ENCODE measurements at regions not wholly inside any gene's neighbourhood (a gene's known extent, or its start where the extent isn't known, plus 50 kb on each side); places are given as distances from the start of the nearest gene placed in this dataset.

GRCh38 chr11:105344938-105345337 lies 205.4 kb upstream of the CARD18 start:
- TF ChIP-seq CTCF (conservative IDR thresholded peaks at IDR 0.05; ENCODE audit: low read depth, low read length): no peak
- TF ChIP-seq EZH2phosphoT487 (IDR thresholded peaks at IDR 0.05; ENCODE audit: borderline replicate concordance, low read length): no peak
- no peak for TF ChIP-seq EZH2 (IDR thresholded peaks at IDR 0.05; ENCODE audit: low read length, unreplicated experiment)

All from PC-3 (cell line).